ENCODE measurements at regions not wholly inside any gene's neighbourhood (a gene's known extent, or its start where the extent isn't known, plus 50 kb on each side); places are given as distances from the start of the nearest gene placed in this dataset.

- DNase-seq: no peak
Measured at GRCh38 chr12:118467641-118468305, 91.4 kb downstream of the SUDS3 start.

GRCh38 chr12:118472940-118473339 lies 96.6 kb downstream of the SUDS3 start:
- no peak for DNase-seq

- DNase-seq: no peak
Measured at GRCh38 chr12:118480235-118480634, 103.9 kb downstream of the SUDS3 start.

- DNase-seq: no peak
Measured at GRCh38 chr12:118488034-118488433, 111.7 kb downstream of the SUDS3 start.

- no peak for DNase-seq
Measured at GRCh38 chr12:118493962-118494361, 117.6 kb downstream of the SUDS3 start.

GRCh38 chr12:118494776-118495175 lies 118.4 kb downstream of the SUDS3 start:
- DNase-seq: no peak

GRCh38 chr12:118495296-118495695 lies 118.9 kb downstream of the SUDS3 start:
- no peak for DNase-seq

- no peak for DNase-seq
Measured at GRCh38 chr12:118498171-118498570, 121.8 kb downstream of the SUDS3 start.

GRCh38 chr12:118500299-118500698 lies 123.9 kb downstream of the SUDS3 start:
- DNase-seq: no peak

- no peak for DNase-seq
Measured at GRCh38 chr12:118501489-118501888, 125.1 kb downstream of the SUDS3 start.

- DNase-seq: no peak
Measured at GRCh38 chr12:118503476-118503875, 127.1 kb downstream of the SUDS3 start.

GRCh38 chr12:118512669-118513068 lies 136.3 kb downstream of the SUDS3 start:
- DNase-seq: no peak

- DNase-seq: no peak
Measured at GRCh38 chr12:118513611-118514010, 137.3 kb downstream of the SUDS3 start.

- DNase-seq: no peak
Measured at GRCh38 chr12:118514297-118514696, 137.9 kb downstream of the SUDS3 start.

- DNase-seq: no peak
Measured at GRCh38 chr12:118520214-118521035, 144.1 kb downstream of the SUDS3 start.

- DNase-seq: no peak
Measured at GRCh38 chr12:118521036-118521370, 144.6 kb downstream of the SUDS3 start.

GRCh38 chr12:118524446-118524845 lies 148.1 kb downstream of the SUDS3 start:
- DNase-seq: no peak

GRCh38 chr12:118525216-118525615 lies 148.9 kb downstream of the SUDS3 start:
- DNase-seq: no peak

GRCh38 chr12:118526255-118527095 lies 150.1 kb downstream of the SUDS3 start:
- no peak for DNase-seq

- no peak for DNase-seq
Measured at GRCh38 chr12:118527310-118527709, 151.0 kb downstream of the SUDS3 start.

GRCh38 chr12:118528625-118529024 lies 152.3 kb downstream of the SUDS3 start:
- no peak for DNase-seq

GRCh38 chr12:118534003-118534402 lies 157.6 kb downstream of the SUDS3 start:
- no peak for DNase-seq

GRCh38 chr12:118536306-118536906 lies 160.1 kb downstream of the SUDS3 start:
- no peak for DNase-seq

Measured in occipital lobe (tissue), 1 donor.